KMS-11 (cell line): ENCODE measurements at regions not wholly inside any gene's neighbourhood (a gene's known extent, or its start where the extent isn't known, plus 50 kb on each side); places are given as distances from the start of the nearest gene placed in this dataset.

ENCODE experiments used
- H2AFZ ChIP-seq: fragments of 200-600 bp; sonication (generic); 2 replicates; pipeline ENCODE4 v1.6.1; 2016; ENCODE audit warnings: antibody characterized with exemption, mixed run types, low read depth
- H3K27ac ChIP-seq: fragments of 200-600 bp; sonication (generic); 2 replicates; pipeline ENCODE4 v1.6.1; 2016; ENCODE audit warnings: mild to moderate bottlenecking, mixed run types
- H3K27me3 ChIP-seq: fragments of 200-600 bp; sonication (generic); 2 replicates; pipeline ENCODE4 v1.6.1; 2017; ENCODE audit warnings: mild to moderate bottlenecking, low read depth, mixed run types, moderate library complexity; ENCODE audit not compliant: insufficient read depth
- H3K36me3 ChIP-seq: fragments of 200-600 bp; sonication (generic); 2 replicates; pipeline ENCODE4 v1.6.1; 2017; ENCODE audit warnings: mild to moderate bottlenecking, mixed run types; ENCODE audit not compliant: insufficient read depth
- H3K4me1 ChIP-seq: fragments of 200-600 bp; sonication (generic); 2 replicates; pipeline ENCODE4 v1.6.1; 2016; ENCODE audit warnings: mild to moderate bottlenecking, low read depth, mixed run types; ENCODE audit not compliant: poor library complexity, severe bottlenecking
- H3K4me2 ChIP-seq: fragments of 200-600 bp; sonication (generic); 2 replicates; pipeline ENCODE4 v1.7.0; 2016; ENCODE audit warnings: mild to moderate bottlenecking, mixed run types
- H3K4me3 ChIP-seq: fragments of 200-600 bp; sonication (generic); IDR thresholded peaks from 2 replicates; pipeline ENCODE4 v1.6.1; 2017; ENCODE audit warnings: low read depth, low read length, mixed read lengths; ENCODE audit not compliant: insufficient read depth
- H3K79me2 ChIP-seq: fragments of 200-600 bp; sonication (generic); 2 replicates; pipeline ENCODE4 v1.6.1; 2016; ENCODE audit warnings: low read depth, mixed run types; ENCODE audit not compliant: insufficient read depth
- H3K9ac ChIP-seq: fragments of 200-600 bp; sonication (generic); 2 replicates; pipeline ENCODE4 v1.6.1; 2016; ENCODE audit warnings: mild to moderate bottlenecking, mixed run types
- H4K20me1 ChIP-seq: fragments of 200-600 bp; sonication (generic); 2 replicates; pipeline ENCODE4 v1.6.1; 2016; ENCODE audit warnings: mild to moderate bottlenecking, mixed run types; ENCODE audit not compliant: insufficient read depth
- CTCF ChIP-seq: fragments of 200-600 bp; sonication (generic); conservative IDR thresholded peaks from 2 replicates; pipeline ENCODE4 v1.6.1; 2017; ENCODE audit warnings: low read depth, mild to moderate bottlenecking, antibody characterized with exemption, low read length, moderate library complexity, mixed read lengths

GRCh38 chr18:27627927-27628326, 442.8 kb upstream of the CHST9 start:
- TF ChIP-seq CTCF = no peak
- Histone ChIP-seq H3K4me3 (no peak overlapping the region), H3K27ac (no peak overlapping the region), H3K79me2 (no peaks in the 10 kb centered on the region), H2AFZ (no peak overlapping the region), H4K20me1 (no peaks in the 10 kb centered on the region), H3K27me3 (no peaks in the 10 kb centered on the region), H3K4me1 (no peaks in the 10 kb centered on the region), H3K4me2 (no peak overlapping the region), H3K9ac (no peak overlapping the region), H3K36me3 (no peaks in the 10 kb centered on the region)

GRCh38 chr18:27621236-27621890, 436.3 kb upstream of the CHST9 start:
- Histone ChIP-seq H3K79me2 (no peaks in the 10 kb centered on the region), H3K9ac (no peak overlapping the region), H3K4me2 (no peak overlapping the region), H2AFZ (no peak overlapping the region), H3K27me3 (no peaks in the 10 kb centered on the region), H4K20me1 (no peaks in the 10 kb centered on the region), H3K4me3 (no peak overlapping the region), H3K36me3 (no peaks in the 10 kb centered on the region), H3K4me1 (no peaks in the 10 kb centered on the region), H3K27ac (no peak overlapping the region)
- TF ChIP-seq CTCF = no peak

- H3K4me3 ChIP-seq = no peak overlapping the region
- no peak overlapping the region for H2AFZ ChIP-seq
- no peak overlapping the region for H3K9ac ChIP-seq
- H3K79me2 ChIP-seq = no peaks in the 10 kb centered on the region
- no peaks in the 10 kb centered on the region for H3K27me3 ChIP-seq
- no peak overlapping the region for H3K4me2 ChIP-seq
- no peaks in the 10 kb centered on the region for H3K36me3 ChIP-seq
- no peaks in the 10 kb centered on the region for H3K4me1 ChIP-seq
- no peak overlapping the region for H3K27ac ChIP-seq
- no peak for TF ChIP-seq CTCF
- no peaks in the 10 kb centered on the region for H4K20me1 ChIP-seq
Observed at GRCh38 chr18:27619906-27620305, 434.8 kb upstream of the CHST9 start.

- no peak overlapping the region for H3K4me2 ChIP-seq
- H3K36me3 ChIP-seq = no peaks in the 10 kb centered on the region
- H3K79me2 ChIP-seq = no peaks in the 10 kb centered on the region
- H3K4me3 ChIP-seq = no peak overlapping the region
- no peak overlapping the region for H3K27ac ChIP-seq
- H4K20me1 ChIP-seq = no peaks in the 10 kb centered on the region
- H3K27me3 ChIP-seq = no peaks in the 10 kb centered on the region
- no peak overlapping the region for H2AFZ ChIP-seq
- no peaks in the 10 kb centered on the region for H3K4me1 ChIP-seq
- TF ChIP-seq CTCF = no peak
- no peak overlapping the region for H3K9ac ChIP-seq
Observed at GRCh38 chr18:27619090-27619772, 434.1 kb upstream of the CHST9 start.
